HCT116 (cell line): ENCODE measurements at regions not wholly inside any gene's neighbourhood (a gene's known extent, or its start where the extent isn't known, plus 50 kb on each side); places are given as distances from the start of the nearest gene placed in this dataset.

Source experiments
- ATAC-seq: fragments of 200-7000 bp; cut with Tn5 transposase; 2 replicates; pipeline ENCODE4 v1.9.1; 2020; ENCODE audit warnings: mild to moderate bottlenecking, moderate library complexity
- BruUV-seq: library from RNA; stranded (reverse); fragments of 400-500 nt; replicated peaks from 2 replicates; lab custom pipeline; 2021; lab: Mats Ljungman, UMichigan
- CTCF ChIA-PET: fragments of 300-600 bp; sonication (Branson Sonifier 250); formaldehyde crosslinking; loops from one replicate; lab custom pipeline; 2021; ENCODE audit warnings: antibody characterized with exemption; lab: Charles Lee
- POLR2A ChIA-PET: fragments of 300-600, 350-600 bp; sonication (Branson Sonifier 250); formaldehyde crosslinking; loops from one replicate; lab custom pipeline; 2021; ENCODE audit warnings: antibody characterized with exemption; lab: Charles Lee
- RAD21 ChIA-PET, 2 experiments: fragments of 300-600 bp; sonication (Branson Sonifier 250); formaldehyde crosslinking; loops; one replicate each; lab custom pipeline; 2023; ENCODE audit warnings: low total read pairs in 2 of 2; ENCODE audit not compliant: uncharacterized antibody in 2 of 2, unreplicated experiment in 2 of 2, low non-redundant PET in 1 of 2; lab: Charles Lee
- DNase-seq: peaks from one replicate; pipeline ENCODE4 v3.0.0-alpha.2; 2010; ENCODE audit warnings: low read depth, low spot score
- H2AFZ ChIP-seq: fragments of 200-600 bp; shearing (Covaris generic), sonication (generic); 2 replicates; pipeline ENCODE4 v1.6.1; 2017; ENCODE audit warnings: low read depth, mixed run types, mixed read lengths, antibody characterized with exemption, low read length; ENCODE audit not compliant: poor library complexity, severe bottlenecking
- H3K27ac ChIP-seq: 2 replicates; pipeline ENCODE4 v1.5.1; 2012; ENCODE audit warnings: low read depth, low read length
- H3K27me3 ChIP-seq: fragments of 200-600 bp; sonication (generic); 2 replicates; pipeline ENCODE4 v1.6.1; 2016; ENCODE audit warnings: mixed run types, low read length, mixed read lengths; ENCODE audit not compliant: insufficient read depth
- H3K36me3 ChIP-seq, 2 experiments: fragments of 200-500 bp in 1 of 2; fragments of 200-600 bp in 1 of 2; sonication (Bioruptor generic) in 1 of 2; sonication (generic) in 1 of 2; 2 replicates each; pipeline versions ENCODE4 v1.5.1 to v1.6.1; 2014 to 2016; ENCODE audit warnings: low read length in 2 of 2, inconsistent platforms in 1 of 2, mixed read lengths in 1 of 2, mixed run types in 1 of 2; ENCODE audit not compliant: insufficient read depth in 2 of 2, control insufficient read depth in 1 of 2
- H3K4me1 ChIP-seq, 2 experiments: fragments of 200-600 bp in 1 of 2; sonication (generic) in 1 of 2; 2 replicates each; pipeline versions ENCODE4 v1.5.1 to v1.6.1; 2012 to 2017; ENCODE audit warnings: low read length in 2 of 2, inconsistent platforms in 1 of 2, mild to moderate bottlenecking in 1 of 2, mixed read lengths in 1 of 2, mixed run types in 1 of 2, moderate library complexity in 1 of 2; ENCODE audit not compliant: insufficient read depth in 2 of 2, control insufficient read depth in 1 of 2
- H3K4me2 ChIP-seq: fragments of 200-600 bp; sonication (generic); 2 replicates; pipeline ENCODE4 v1.6.1; 2017; ENCODE audit warnings: mixed run types, low read length, mixed read lengths
- H3K4me3 ChIP-seq, 2 experiments: fragments of 200-600 bp in 1 of 2; sonication (generic) in 1 of 2; replicated peaks in 1 of 2; 2 replicates each; pipeline ENCODE4 v1.5.1; 2011 to 2016; ENCODE audit warnings: low read length in 2 of 2, control low read depth in 1 of 2, low read depth in 1 of 2, mild to moderate bottlenecking in 1 of 2, mixed read lengths in 1 of 2, mixed run types in 1 of 2
- H3K79me2 ChIP-seq: fragments of 200-600 bp; sonication (generic); 2 replicates; pipeline ENCODE4 v1.6.1; 2017; ENCODE audit warnings: mild to moderate bottlenecking, mixed run types, low read length, moderate library complexity, mixed read lengths; ENCODE audit not compliant: insufficient read depth
- H3K9ac ChIP-seq: fragments of 200-600 bp; sonication (generic); 2 replicates; pipeline ENCODE4 v1.6.1; 2016; ENCODE audit warnings: low read length, mixed read lengths
- H3K9me2 ChIP-seq: fragments of 200-600 bp; sonication (generic), shearing (Covaris generic); 2 replicates; pipeline ENCODE4 v1.6.1; 2017; ENCODE audit warnings: mixed run types, mild to moderate bottlenecking, moderate library complexity; ENCODE audit not compliant: insufficient read depth
- H3K9me3 ChIP-seq, 2 experiments: fragments of 200-500 bp in 1 of 2; fragments of 200-600 bp in 1 of 2; sonication (Bioruptor generic) in 1 of 2; sonication (generic) in 1 of 2; 2 replicates each; pipeline ENCODE4 v1.6.1; 2014 to 2017; ENCODE audit warnings: low read length in 2 of 2, mixed read lengths in 2 of 2, inconsistent platforms in 1 of 2, low read depth in 1 of 2, mild to moderate bottlenecking in 1 of 2, mixed run types in 1 of 2, moderate library complexity in 1 of 2; ENCODE audit not compliant: control insufficient read depth in 1 of 2, insufficient read depth in 1 of 2
- H4K20me1 ChIP-seq: fragments of 200-600 bp; sonication (generic), shearing (Covaris generic); 2 replicates; pipeline ENCODE4 v1.6.1; 2017; ENCODE audit warnings: mixed run types, mild to moderate bottlenecking, moderate library complexity; ENCODE audit not compliant: insufficient read depth
- CBX3 ChIP-seq: IDR thresholded peaks from 2 replicates; pipeline ENCODE4 v1.6.1; 2012; ENCODE audit warnings: low read depth
- CEBPB ChIP-seq: IDR thresholded peaks from 2 replicates; pipeline ENCODE4 v1.6.1; 2012; ENCODE audit warnings: low read depth
- EGR1 ChIP-seq: IDR thresholded peaks from 2 replicates; pipeline ENCODE4 v1.6.1; 2012; ENCODE audit warnings: low read depth
- ELF1 ChIP-seq: IDR thresholded peaks from 2 replicates; pipeline ENCODE4 v1.6.1; 2012; ENCODE audit warnings: low read depth, borderline replicate concordance
- EZH2 ChIP-seq: fragments of 200-600 bp; sonication (generic); IDR thresholded peaks from 2 replicates; pipeline ENCODE4 v1.6.1; 2017; ENCODE audit warnings: antibody characterized with exemption, mixed run types
- EZH2phosphoT487 ChIP-seq: fragments of 200-600 bp; IDR thresholded peaks from 2 replicates; pipeline ENCODE4 v1.6.1; 2018; ENCODE audit warnings: antibody characterized with exemption, borderline replicate concordance
- FOSL1 ChIP-seq: IDR thresholded peaks from 2 replicates; pipeline ENCODE4 v1.6.1; 2012; ENCODE audit warnings: low read depth
- POLR2A ChIP-seq: IDR thresholded peaks from 2 replicates; pipeline ENCODE4 v1.7.0; 2011; ENCODE audit warnings: borderline replicate concordance; ENCODE audit not compliant: insufficient read depth, insufficient read length; ENCODE audit errors: extremely low read depth
- RAD21 ChIP-seq: IDR thresholded peaks from 2 replicates; pipeline ENCODE4 v1.6.1; 2012; ENCODE audit warnings: low read depth, mild to moderate bottlenecking
- SIN3A ChIP-seq: IDR thresholded peaks from 2 replicates; pipeline ENCODE4 v1.6.1; 2012; ENCODE audit warnings: low read depth
- SP1 ChIP-seq: IDR thresholded peaks from 2 replicates; pipeline ENCODE4 v1.6.1; 2012; ENCODE audit warnings: low read depth
- SRF ChIP-seq: IDR thresholded peaks from 2 replicates; pipeline ENCODE4 v1.6.1; 2012; ENCODE audit warnings: low read depth
- TCF7L2 ChIP-seq: IDR thresholded peaks from 2 replicates; pipeline ENCODE4 v1.7.0; 2011; ENCODE audit warnings: borderline replicate concordance, inconsistent platforms; ENCODE audit not compliant: insufficient read depth, insufficient read length; ENCODE audit errors: extremely low read depth
- YY1 ChIP-seq: IDR thresholded peaks from 2 replicates; pipeline ENCODE4 v1.6.1; 2011; ENCODE audit warnings: low read length, low read depth, moderate library complexity, mild to moderate bottlenecking; ENCODE audit not compliant: insufficient replicate concordance; ENCODE audit errors: extremely low read depth
- intact Hi-C: fragments of 100-400 bp; cut with micrococcal nuclease; formaldehyde crosslinking; loops from 2 replicates; pipeline ENCODE4 v1.10.0; 2022
- TF ChIP-seq, protein P1 (sequence below), 3 experiments: fragments of 200-600 bp in 1 of 3; sonication (generic) in 1 of 3; IDR thresholded peaks in 2 of 3; conservative IDR thresholded peaks in 1 of 3; 2 replicates each; pipeline ENCODE4 v1.5.1; 2012 to 2017; ENCODE audit warnings: low read depth in 2 of 3, low read length in 2 of 3, antibody characterized with exemption in 1 of 3, borderline replicate concordance in 1 of 3, control low read depth in 1 of 3, mild to moderate bottlenecking in 1 of 3, mixed read lengths in 1 of 3, mixed run types in 1 of 3, moderate library complexity in 1 of 3; ENCODE audit not compliant: insufficient read depth in 1 of 3
- TF ChIP-seq, protein P2 (sequence below): IDR thresholded peaks from 2 replicates; pipeline ENCODE4 v1.6.1; 2012
- TF ChIP-seq, protein P3 (sequence below): IDR thresholded peaks from 2 replicates; pipeline ENCODE4 v1.6.1; 2011; ENCODE audit warnings: mild to moderate bottlenecking, low read length, moderate library complexity; ENCODE audit not compliant: insufficient replicate concordance; ENCODE audit errors: extremely low read depth

DNA sequence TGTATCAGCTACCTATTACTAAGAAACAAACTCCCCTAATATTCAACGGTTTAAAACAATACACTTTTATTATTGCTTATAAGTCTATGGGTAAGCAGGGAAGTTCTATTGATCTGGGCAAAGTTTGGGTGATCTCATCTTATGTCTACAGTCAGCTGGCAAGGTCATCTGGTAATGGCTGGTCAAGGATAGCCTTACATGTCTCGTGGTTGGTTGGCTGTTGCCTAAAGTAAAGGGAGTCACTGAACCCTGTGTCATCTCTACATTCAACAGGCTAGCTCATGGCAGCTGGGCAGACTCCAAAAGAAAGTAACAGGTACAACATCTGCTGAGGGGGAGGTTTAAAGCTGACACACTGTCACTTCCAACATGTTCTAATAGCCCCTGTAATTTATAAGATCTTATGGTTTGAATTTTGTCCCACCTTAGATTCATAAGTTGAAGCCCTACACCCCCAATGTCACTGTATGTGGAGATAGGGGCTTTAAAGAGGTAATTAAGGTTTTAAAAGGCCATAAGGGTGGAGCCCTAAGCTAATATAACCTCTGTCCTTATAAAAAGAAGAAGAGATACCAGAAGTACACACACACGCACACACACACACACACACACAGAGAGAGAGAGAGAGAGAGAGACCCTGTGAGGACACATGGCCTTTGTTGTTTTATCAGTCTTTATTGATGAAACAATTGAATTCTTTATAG lies 419.1 kb downstream of the NPIPA8 start:
- ATAC-seq, result no peak
- TF ChIP-seq CBX3 (no peak), POLR2A (no peak)
- TF ChIP-seq, all 23 proteins: peak for 0
- ChIA-PET RAD21 (no interaction called here), CTCF (no interaction called here), POLR2A (no interaction called here)
- Histone ChIP-seq H3K4me1 (no peaks in the 10 kb centered on the region), H2AFZ (no peak overlapping the region), H3K9me3 (peaks cover 0 to 7% of the 10 kb centered on the region in 2 experiments; a peak in 2 of 4 replicates), H3K4me2 (no peak overlapping the region), H3K9ac (no peak overlapping the region), H3K27ac (no peak overlapping the region), H3K4me3 (no peak overlapping the region), H3K79me2 (no peaks in the 10 kb centered on the region), H4K20me1 (no peaks in the 10 kb centered on the region), H3K9me2 (no peaks in the 10 kb centered on the region), H3K27me3 (peaks cover 5% of the 10 kb centered on the region; the same call in 1 of the 2 replicates), H3K36me3 (no peaks in the 10 kb centered on the region)
- BruUV-seq, result no TSS peak
- intact Hi-C loops, result no loop called here
- DNase-seq, result no peak

DNA sequence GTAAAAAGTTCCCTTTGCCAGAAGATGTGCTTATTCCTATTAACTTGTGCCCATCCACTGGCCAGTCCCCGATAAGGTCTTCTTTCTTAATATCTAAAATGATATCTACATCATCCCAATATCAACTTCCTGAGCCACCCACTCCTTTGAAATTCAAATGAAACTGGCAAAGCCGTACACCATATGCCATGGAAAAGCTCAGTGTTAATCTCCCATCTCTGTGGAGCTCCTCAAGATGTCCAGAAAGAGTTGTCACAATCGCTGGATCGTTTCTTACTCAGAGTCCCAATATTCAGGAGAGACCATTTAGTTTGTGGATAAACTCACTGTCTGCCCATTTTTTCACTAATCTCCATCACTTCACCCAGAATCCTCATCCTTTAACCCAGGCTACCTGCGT lies 420.7 kb downstream of the NPIPA8 start:
- Histone ChIP-seq H3K4me3 (no peak overlapping the region), H3K9me3 (peaks cover 0 to 7% of the 10 kb centered on the region in 2 experiments; a peak in 2 of 4 replicates), H3K4me1 (no peaks in the 10 kb centered on the region), H3K4me2 (no peak overlapping the region), H2AFZ (no peak overlapping the region), H3K27me3 (peaks cover 5% of the 10 kb centered on the region; the same call in 1 of the 2 replicates), H3K9me2 (no peaks in the 10 kb centered on the region), H3K27ac (no peak overlapping the region), H4K20me1 (no peaks in the 10 kb centered on the region), H3K79me2 (no peaks in the 10 kb centered on the region), H3K9ac (no peak overlapping the region), H3K36me3 (no peaks in the 10 kb centered on the region)
- ChIA-PET RAD21 (no interaction called here), CTCF (no interaction called here), POLR2A (no interaction called here)
- intact Hi-C loops, result no loop called here
- no peak for ATAC-seq
- no peak for DNase-seq
- BruUV-seq, result no TSS peak
- TF ChIP-seq SP1 (no peak), YY1 (no peak), CEBPB (no peak), CBX3 (no peak), RAD21 (no peak), SRF (no peak), EGR1 (no peak), TCF7L2 (no peak), FOSL1 (no peak), EZH2 (no peak), ELF1 (no peak), SIN3A (no peak), EZH2phosphoT487 (no peak)
- TF ChIP-seq, protein P1, sequence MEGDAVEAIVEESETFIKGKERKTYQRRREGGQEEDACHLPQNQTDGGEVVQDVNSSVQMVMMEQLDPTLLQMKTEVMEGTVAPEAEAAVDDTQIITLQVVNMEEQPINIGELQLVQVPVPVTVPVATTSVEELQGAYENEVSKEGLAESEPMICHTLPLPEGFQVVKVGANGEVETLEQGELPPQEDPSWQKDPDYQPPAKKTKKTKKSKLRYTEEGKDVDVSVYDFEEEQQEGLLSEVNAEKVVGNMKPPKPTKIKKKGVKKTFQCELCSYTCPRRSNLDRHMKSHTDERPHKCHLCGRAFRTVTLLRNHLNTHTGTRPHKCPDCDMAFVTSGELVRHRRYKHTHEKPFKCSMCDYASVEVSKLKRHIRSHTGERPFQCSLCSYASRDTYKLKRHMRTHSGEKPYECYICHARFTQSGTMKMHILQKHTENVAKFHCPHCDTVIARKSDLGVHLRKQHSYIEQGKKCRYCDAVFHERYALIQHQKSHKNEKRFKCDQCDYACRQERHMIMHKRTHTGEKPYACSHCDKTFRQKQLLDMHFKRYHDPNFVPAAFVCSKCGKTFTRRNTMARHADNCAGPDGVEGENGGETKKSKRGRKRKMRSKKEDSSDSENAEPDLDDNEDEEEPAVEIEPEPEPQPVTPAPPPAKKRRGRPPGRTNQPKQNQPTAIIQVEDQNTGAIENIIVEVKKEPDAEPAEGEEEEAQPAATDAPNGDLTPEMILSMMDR (IDR thresholded peaks at IDR 0.05 in 2 of 3, conservative IDR thresholded peaks at IDR 0.05 in 1 of 3; ENCODE audit: borderline replicate concordance in 1 of 3, insufficient read depth in 1 of 3, low read depth in 2 of 3, low read length in 2 of 3), result no peak
- TF ChIP-seq, protein P2, sequence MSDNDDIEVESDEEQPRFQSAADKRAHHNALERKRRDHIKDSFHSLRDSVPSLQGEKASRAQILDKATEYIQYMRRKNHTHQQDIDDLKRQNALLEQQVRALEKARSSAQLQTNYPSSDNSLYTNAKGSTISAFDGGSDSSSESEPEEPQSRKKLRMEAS, result no peak
- TF ChIP-seq, protein P3, sequence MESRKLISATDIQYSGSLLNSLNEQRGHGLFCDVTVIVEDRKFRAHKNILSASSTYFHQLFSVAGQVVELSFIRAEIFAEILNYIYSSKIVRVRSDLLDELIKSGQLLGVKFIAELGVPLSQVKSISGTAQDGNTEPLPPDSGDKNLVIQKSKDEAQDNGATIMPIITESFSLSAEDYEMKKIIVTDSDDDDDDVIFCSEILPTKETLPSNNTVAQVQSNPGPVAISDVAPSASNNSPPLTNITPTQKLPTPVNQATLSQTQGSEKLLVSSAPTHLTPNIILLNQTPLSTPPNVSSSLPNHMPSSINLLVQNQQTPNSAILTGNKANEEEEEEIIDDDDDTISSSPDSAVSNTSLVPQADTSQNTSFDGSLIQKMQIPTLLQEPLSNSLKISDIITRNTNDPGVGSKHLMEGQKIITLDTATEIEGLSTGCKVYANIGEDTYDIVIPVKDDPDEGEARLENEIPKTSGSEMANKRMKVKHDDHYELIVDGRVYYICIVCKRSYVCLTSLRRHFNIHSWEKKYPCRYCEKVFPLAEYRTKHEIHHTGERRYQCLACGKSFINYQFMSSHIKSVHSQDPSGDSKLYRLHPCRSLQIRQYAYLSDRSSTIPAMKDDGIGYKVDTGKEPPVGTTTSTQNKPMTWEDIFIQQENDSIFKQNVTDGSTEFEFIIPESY, result no peak
